OCI-LY3 (cell line): ENCODE measurements at regions not wholly inside any gene's neighbourhood (a gene's known extent, or its start where the extent isn't known, plus 50 kb on each side); places are given as distances from the start of the nearest gene placed in this dataset.

ENCODE experiments used
- EZH2phosphoT487 ChIP-seq: fragments of 200-600 bp; shearing (Covaris generic); IDR thresholded peaks from 2 replicates; pipeline ENCODE4 v1.6.1; 2018; ENCODE audit warnings: antibody characterized with exemption, mixed run types, low read depth
- TF ChIP-seq, protein P1 (sequence below): fragments of 200-600, 300-600 bp; sonication (generic); IDR thresholded peaks from 2 replicates; pipeline ENCODE4 v1.5.1; 2014; ENCODE audit warnings: antibody characterized with exemption, low read length, low read depth

DNA sequence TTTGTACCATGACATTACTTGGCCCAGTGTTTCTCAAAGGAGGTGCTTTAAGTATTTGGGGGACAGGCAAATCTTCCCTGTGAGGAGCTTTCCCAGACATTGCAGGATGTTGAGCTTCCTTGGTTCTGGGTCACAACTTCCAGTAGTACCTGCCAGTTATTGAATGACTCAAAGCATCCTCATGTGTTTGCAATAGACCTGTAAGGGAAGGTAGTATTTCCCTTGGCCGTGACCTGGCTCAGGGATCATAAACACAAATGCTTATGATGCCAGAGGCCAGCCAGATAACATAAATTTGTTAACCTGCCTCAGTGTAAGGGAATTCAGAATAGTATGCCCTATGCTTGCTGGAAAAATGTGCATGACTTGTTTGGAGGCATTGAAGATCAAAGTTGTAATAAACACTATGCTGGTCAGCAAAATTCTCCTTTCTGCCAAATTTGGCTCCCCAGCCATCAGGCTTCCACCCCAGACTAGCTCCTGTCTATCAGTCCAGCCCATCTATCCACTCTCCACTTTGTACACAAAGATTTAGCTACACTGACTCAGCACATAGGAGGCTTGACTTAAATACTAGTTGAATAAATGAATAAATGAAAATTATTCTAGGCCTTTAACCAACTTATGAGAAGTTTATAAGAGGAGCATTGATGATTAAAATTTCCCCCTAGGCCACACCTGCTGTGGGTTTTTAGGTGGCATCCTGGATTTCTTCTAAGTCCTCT, 102.0 kb upstream of the EFEMP1 start:
- TF ChIP-seq, protein P1, sequence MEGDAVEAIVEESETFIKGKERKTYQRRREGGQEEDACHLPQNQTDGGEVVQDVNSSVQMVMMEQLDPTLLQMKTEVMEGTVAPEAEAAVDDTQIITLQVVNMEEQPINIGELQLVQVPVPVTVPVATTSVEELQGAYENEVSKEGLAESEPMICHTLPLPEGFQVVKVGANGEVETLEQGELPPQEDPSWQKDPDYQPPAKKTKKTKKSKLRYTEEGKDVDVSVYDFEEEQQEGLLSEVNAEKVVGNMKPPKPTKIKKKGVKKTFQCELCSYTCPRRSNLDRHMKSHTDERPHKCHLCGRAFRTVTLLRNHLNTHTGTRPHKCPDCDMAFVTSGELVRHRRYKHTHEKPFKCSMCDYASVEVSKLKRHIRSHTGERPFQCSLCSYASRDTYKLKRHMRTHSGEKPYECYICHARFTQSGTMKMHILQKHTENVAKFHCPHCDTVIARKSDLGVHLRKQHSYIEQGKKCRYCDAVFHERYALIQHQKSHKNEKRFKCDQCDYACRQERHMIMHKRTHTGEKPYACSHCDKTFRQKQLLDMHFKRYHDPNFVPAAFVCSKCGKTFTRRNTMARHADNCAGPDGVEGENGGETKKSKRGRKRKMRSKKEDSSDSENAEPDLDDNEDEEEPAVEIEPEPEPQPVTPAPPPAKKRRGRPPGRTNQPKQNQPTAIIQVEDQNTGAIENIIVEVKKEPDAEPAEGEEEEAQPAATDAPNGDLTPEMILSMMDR = no peak
- TF ChIP-seq EZH2phosphoT487 = no peak
